Spleen (tissue), 11 donors: ENCODE measurements at regions not wholly inside any gene's neighbourhood (a gene's known extent, or its start where the extent isn't known, plus 50 kb on each side); places are given as distances from the start of the nearest gene placed in this dataset.

Source experiments
- DNase-seq: peaks from one replicate; pipeline ENCODE4 v3.0.0-alpha.2; 2020
- H3K27ac ChIP-seq, 8 donors: fragments of 200-600 bp; sonication (generic) in 7 of 8; 1 replicate in 4 of 8; 2 replicates in 4 of 8; pipeline versions ENCODE4 v1.5.0 to v1.8.0; 2016 to 2021; ENCODE audit warnings: inconsistent platforms in 4 of 8, mild to moderate bottlenecking in 4 of 8, moderate library complexity in 1 of 8
- H3K27me3 ChIP-seq, 7 donors: fragments of 200-600 bp; sonication (generic) in 6 of 7; replicated peaks in 1 of 7; 1 replicate in 4 of 7; 2 replicates in 3 of 7; pipeline versions ENCODE4 v1.5.0 to v1.8.0; 2016 to 2021; ENCODE audit warnings: inconsistent platforms in 3 of 7, mild to moderate bottlenecking in 1 of 7
- H3K36me3 ChIP-seq, 6 donors: fragments of 200-600 bp; sonication (generic) in 5 of 6; 1 replicate in 4 of 6; 2 replicates in 2 of 6; pipeline versions ENCODE4 v1.5.0 to v1.8.0; 2016 to 2021; ENCODE audit warnings: inconsistent platforms in 2 of 6
- H3K4me1 ChIP-seq, 6 donors: fragments of 200-600 bp; sonication (generic) in 5 of 6; 1 replicate in 3 of 6; 2 replicates in 3 of 6; pipeline versions ENCODE4 v1.5.0 to v1.8.0; 2016 to 2021; ENCODE audit warnings: inconsistent platforms in 3 of 6
- H3K4me3 ChIP-seq, 8 donors: fragments of 200-600 bp; sonication (generic) in 7 of 8; 1 replicate in 4 of 8; 2 replicates in 4 of 8; pipeline versions ENCODE4 v1.5.0 to v1.8.0; 2016 to 2021; ENCODE audit warnings: inconsistent platforms in 4 of 8, mild to moderate bottlenecking in 4 of 8, moderate library complexity in 2 of 8
- H3K9me3 ChIP-seq, 8 donors: fragments of 200-600 bp; sonication (generic) in 7 of 8; 1 replicate in 4 of 8; 2 replicates in 4 of 8; pipeline versions ENCODE4 v1.5.0 to v1.8.0; 2016 to 2021; ENCODE audit warnings: inconsistent platforms in 4 of 8
- CTCF ChIP-seq, 11 experiments: fragments of 200-600 bp in 7 of 11; fragments of 450-650 bp in 4 of 11; sonication (generic) in 4 of 11; IDR thresholded peaks in 8 of 11; conservative IDR thresholded peaks in 3 of 11; 1 replicate in 7 of 11; 2 replicates in 4 of 11; pipeline versions ENCODE4 v1.4.0 to v1.8.0; 2016 to 2021; ENCODE audit warnings: antibody characterized with exemption in 11 of 11, inconsistent platforms in 4 of 11, mild to moderate bottlenecking in 1 of 11
- POLR2A ChIP-seq, 3 donors: fragments of 450-650 bp; IDR thresholded peaks; one replicate each; pipeline ENCODE4 v1.5.1; 2017; ENCODE audit warnings: antibody characterized with exemption in 3 of 3, mild to moderate bottlenecking in 1 of 3
- POLR2AphosphoS5 ChIP-seq, 3 donors: sonication (generic); formaldehyde crosslinking; IDR thresholded peaks; one replicate each; pipeline ENCODE4 v1.5.1; 2017; ENCODE audit warnings: antibody characterized with exemption in 3 of 3
- WGBS, 5 donors: extraction: QIAGEN DNeasy Blood & Tissue Kit in 3 of 5; methylation state at CpG; one replicate each; pipeline versions ENCODE4 v1.1.5 to v1.1.7; 2013 to 2018; 5-methylcytosine and 5-hydroxymethylcytosine counted together
- intact Hi-C: fragments of 100-400 bp; cut with DNase I; formaldehyde crosslinking; loops from one replicate; pipeline ENCODE4 v1.15.0; 2023; ENCODE audit warnings: low total_unique reads
- donor health status: healthy with polysubstance abuse.
- donor health status: DM: no; HTN: no; CAD: no; lungs with moderate emphysema.
- donor health status: DM: no; HTN: no; CAD: no.
- donor health status: Bipolar disorder and iron deficiency.
- donor health status: healthy.
- donor health status: DM: no; HTN: no; CAD: no.
- donor health status: DM: yes; HTN: yes; CAD: no.

GRCh38 chr18:10245846-10246175 lies 208.6 kb upstream of the APCDD1 start:
- intact Hi-C loops, result no loop called here
- WGBS, 5 donors, result 72 to 92% (median 89%) methylated on average over 6 of the region's 6 CpGs
- Histone ChIP-seq H3K36me3 (no peaks in the 10 kb centered on the region), H3K27me3 (no peaks in the 10 kb centered on the region), H3K27ac (no peak overlapping the region), H3K4me1 (peaks cover 0 to 11% (median 4%) of the 10 kb centered on the region in 6 donors), H3K4me3 (no peak overlapping the region), H3K9me3 (no peaks in the 10 kb centered on the region)
- TF ChIP-seq POLR2AphosphoS5 (IDR thresholded peaks at IDR 0.05), result no peak
- no peak for DNase-seq

- TF ChIP-seq POLR2A (IDR thresholded peaks at IDR 0.05), result no peak
- no peak for TF ChIP-seq CTCF (IDR thresholded peaks at IDR 0.05 in 8 of 11, conservative IDR thresholded peaks at IDR 0.05 in 3 of 11)
- TF ChIP-seq POLR2AphosphoS5 (IDR thresholded peaks at IDR 0.05), result no peak
- no peak overlapping the region for H3K27ac ChIP-seq
- H3K27me3 ChIP-seq, result no peaks in the 10 kb centered on the region
- 58 to 71% (median 64%) methylated on average over 21 of the region's 21 CpGs for WGBS, 5 donors
- no peak overlapping the region for H3K4me3 ChIP-seq
- DNase-seq, result no peak
- intact Hi-C loops, result no loop called here
- H3K9me3 ChIP-seq, result no peaks in the 10 kb centered on the region
- no peaks in the 10 kb centered on the region for H3K36me3 ChIP-seq
- peaks cover 0 to 11% (median 4%) of the 10 kb centered on the region in 6 donors for H3K4me1 ChIP-seq
Measured at GRCh38 chr18:10247021-10247741, 207.3 kb upstream of the APCDD1 start.

- Histone ChIP-seq H3K9me3 (no peaks in the 10 kb centered on the region), H3K27ac (no peak overlapping the region), H3K36me3 (no peaks in the 10 kb centered on the region), H3K27me3 (no peaks in the 10 kb centered on the region), H3K4me3 (no peak overlapping the region), H3K4me1 (peaks cover 0 to 11% (median 4%) of the 10 kb centered on the region in 6 donors)
- WGBS, 5 donors, result 72 to 82% (median 76%) methylated on average over 10 of the region's 10 CpGs
- DNase-seq, result no peak
- intact Hi-C loops, result no loop called here
- TF ChIP-seq POLR2AphosphoS5 (IDR thresholded peaks at IDR 0.05) (no peak), CTCF (IDR thresholded peaks at IDR 0.05 in 8 of 11, conservative IDR thresholded peaks at IDR 0.05 in 3 of 11) (no peak), POLR2A (IDR thresholded peaks at IDR 0.05) (no peak)
Measured at GRCh38 chr18:10247742-10248082, 206.7 kb upstream of the APCDD1 start.

- Histone ChIP-seq H3K9me3 (no peaks in the 10 kb centered on the region), H3K36me3 (no peaks in the 10 kb centered on the region), H3K4me1 (peaks cover 0 to 15% (median 5%) of the 10 kb centered on the region in 6 donors), H3K4me3 (no peak overlapping the region), H3K27ac (no peak overlapping the region), H3K27me3 (no peaks in the 10 kb centered on the region)
- WGBS, 5 donors, result 92 to 97% (median 93%) methylated on average over 5 of the region's 5 CpGs
- DNase-seq, result no peak
- intact Hi-C loops, result no loop called here
- TF ChIP-seq CTCF (IDR thresholded peaks at IDR 0.05 in 8 of 11, conservative IDR thresholded peaks at IDR 0.05 in 3 of 11) (no peak), POLR2A (IDR thresholded peaks at IDR 0.05) (no peak), POLR2AphosphoS5 (IDR thresholded peaks at IDR 0.05) (no peak)
Measured at GRCh38 chr18:10248738-10249137, 205.7 kb upstream of the APCDD1 start.

- WGBS, 5 donors, result 75 to 95% (median 82%) methylated on average over 3 of the region's 3 CpGs
- H3K27me3 ChIP-seq, result no peaks in the 10 kb centered on the region
- no peaks in the 10 kb centered on the region for H3K9me3 ChIP-seq
- TF ChIP-seq CTCF (IDR thresholded peaks at IDR 0.05 in 8 of 11, conservative IDR thresholded peaks at IDR 0.05 in 3 of 11) (no peak), POLR2AphosphoS5 (IDR thresholded peaks at IDR 0.05) (no peak), POLR2A (IDR thresholded peaks at IDR 0.05) (no peak)
- H3K4me1 ChIP-seq, result peaks cover 0 to 15% (median 5%) of the 10 kb centered on the region in 6 donors
- intact Hi-C loops, result no loop called here
- no peak overlapping the region for H3K4me3 ChIP-seq
- no peaks in the 10 kb centered on the region for H3K36me3 ChIP-seq
- no peak for DNase-seq
- no peak overlapping the region for H3K27ac ChIP-seq
Measured at GRCh38 chr18:10249270-10249669, 205.2 kb upstream of the APCDD1 start.
